ENCODE measurements at regions not wholly inside any gene's neighbourhood (a gene's known extent, or its start where the extent isn't known, plus 50 kb on each side); places are given as distances from the start of the nearest gene placed in this dataset.

DNA sequence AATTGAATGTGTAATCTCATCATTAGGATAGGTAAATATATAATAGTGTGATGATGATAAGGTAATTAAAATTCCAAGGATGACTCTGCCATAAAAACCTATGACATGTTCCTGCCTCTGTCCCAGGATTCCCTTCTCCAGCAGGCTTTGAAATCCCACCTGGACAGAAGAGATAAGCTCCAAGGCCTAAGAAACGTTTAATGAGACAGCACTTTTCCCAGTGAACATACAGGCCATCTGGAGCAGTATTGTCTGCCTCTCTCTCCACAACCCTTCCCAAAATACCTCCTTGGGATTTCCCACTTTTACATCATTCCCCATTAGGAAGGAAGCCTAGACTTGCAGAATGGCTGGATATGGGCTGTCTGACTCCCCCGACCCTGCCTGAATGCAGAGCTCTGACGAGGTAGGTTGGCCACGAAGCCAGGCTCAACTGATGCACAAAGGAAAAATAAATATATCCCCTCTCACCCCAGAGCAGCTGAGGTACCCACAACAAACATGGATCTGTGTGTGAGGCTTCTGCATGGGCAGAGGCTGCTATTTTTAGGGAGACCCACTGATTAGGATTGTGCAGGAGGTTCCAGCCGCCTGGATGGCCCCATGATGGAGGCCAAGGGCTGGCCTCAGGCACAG lies 71.0 kb downstream of the TMPRSS5 start:
- peaks cover 18% of the 10 kb centered on the region for H3K4me1 ChIP-seq (ENCODE audit: insufficient read depth)
- 52 to 55% methylated on average over 5 of the region's 5 CpGs for WGBS, 2 experiments (ENCODE audit: low coverage in 1 of 2, low lambda C conversion rate in 2 of 2, missing lambda C conversion rate in 2 of 2)
- in situ Hi-C loops (cut with MboI) = no loop called here

GRCh38 chr11:113632981-113633380 lies 73.1 kb downstream of the TMPRSS5 start:
- 10 to 18% methylated on average over 2 of the region's 2 CpGs for WGBS, 2 experiments (ENCODE audit: low coverage in 1 of 2, low lambda C conversion rate in 2 of 2, missing lambda C conversion rate in 2 of 2)
- Histone ChIP-seq H3K27ac (peak overlapping the region; percentile 55), H2AFZ (no peak overlapping the region)

More for the DNA sequence above, 71.0 kb downstream of the TMPRSS5 start:
- H3K4me3 ChIP-seq = no peak overlapping the region
- no peaks in the 10 kb centered on the region for H3K9me2 ChIP-seq (ENCODE audit: insufficient read depth)
- H3K9ac ChIP-seq = no peak overlapping the region
- no peak for DNase-seq
- H3K27me3 ChIP-seq (replicated peaks; ENCODE audit: insufficient read depth) = 0 out of 2 replicates have a peak, but pooled peaks cover 3% of the 10 kb centered on the region
- H3K79me2 ChIP-seq (ENCODE audit: insufficient read depth) = no peaks in the 10 kb centered on the region
- H2AFZ ChIP-seq = no peak overlapping the region
- TF ChIP-seq EZH2 (IDR thresholded peaks at IDR 0.05; ENCODE audit: insufficient read depth, poor library complexity, severe bottlenecking) (no peak), EZH2phosphoT487 (IDR thresholded peaks at IDR 0.05; ENCODE audit: insufficient read depth, low read depth) (no peak)
- H3K36me3 ChIP-seq (ENCODE audit: low read depth) = no peaks in the 10 kb centered on the region
- H3K27ac ChIP-seq = no peak overlapping the region
- no peak overlapping the region for H3K4me2 ChIP-seq (ENCODE audit: unreplicated experiment)
- no peaks in the 10 kb centered on the region for H4K20me1 ChIP-seq (ENCODE audit: insufficient read depth)
- peaks cover 22% of the 10 kb centered on the region for H3F3A ChIP-seq (ENCODE audit: insufficient read depth)
- no peaks in the 10 kb centered on the region for H3K9me3 ChIP-seq (ENCODE audit: low read depth)

GRCh38 chr11:113629562-113629961 lies 76.5 kb downstream of the TMPRSS5 start:
- Histone ChIP-seq H3F3A (ENCODE audit: insufficient read depth) (peaks cover 25% of the 10 kb centered on the region), H3K4me2 (ENCODE audit: unreplicated experiment) (no peak overlapping the region), H3K9me2 (ENCODE audit: insufficient read depth) (no peaks in the 10 kb centered on the region), H3K79me2 (ENCODE audit: insufficient read depth) (no peaks in the 10 kb centered on the region), H2AFZ (no peak overlapping the region), H3K4me3 (no peak overlapping the region), H3K4me1 (ENCODE audit: insufficient read depth) (peaks cover 18% of the 10 kb centered on the region), H3K27me3 (replicated peaks; ENCODE audit: insufficient read depth) (no peaks in the 10 kb centered on the region), H3K9ac (no peak overlapping the region), H3K27ac (no peak overlapping the region), H3K36me3 (ENCODE audit: low read depth) (no peaks in the 10 kb centered on the region), H4K20me1 (ENCODE audit: insufficient read depth) (no peaks in the 10 kb centered on the region), H3K9me3 (ENCODE audit: low read depth) (no peaks in the 10 kb centered on the region)
- in situ Hi-C loops (cut with MboI) = no loop called here
- 88% methylated on average over 8 of the region's 8 CpGs for WGBS, 2 experiments (ENCODE audit: low coverage in 1 of 2, low lambda C conversion rate in 2 of 2, missing lambda C conversion rate in 2 of 2)
- no peak for TF ChIP-seq EZH2 (IDR thresholded peaks at IDR 0.05; ENCODE audit: insufficient read depth, poor library complexity, severe bottlenecking)
- TF ChIP-seq EZH2phosphoT487 (IDR thresholded peaks at IDR 0.05; ENCODE audit: insufficient read depth, low read depth) = no peak
- no peak for DNase-seq

More at GRCh38 chr11:113632981-113633380, 73.1 kb downstream of the TMPRSS5 start:
- Histone ChIP-seq H4K20me1 (ENCODE audit: insufficient read depth) (no peaks in the 10 kb centered on the region), H3K9ac (no peak overlapping the region), H3K4me3 (no peak overlapping the region), H3K9me2 (ENCODE audit: insufficient read depth) (no peaks in the 10 kb centered on the region), H3K4me1 (ENCODE audit: insufficient read depth) (peaks cover 18% of the 10 kb centered on the region), H3K27me3 (replicated peaks; ENCODE audit: insufficient read depth) (no peaks in the 10 kb centered on the region), H3F3A (ENCODE audit: insufficient read depth) (peaks cover 22% of the 10 kb centered on the region), H3K4me2 (ENCODE audit: unreplicated experiment) (peak overlapping the region; percentile 18), H3K36me3 (ENCODE audit: low read depth) (no peaks in the 10 kb centered on the region), H3K79me2 (ENCODE audit: insufficient read depth) (no peaks in the 10 kb centered on the region), H3K9me3 (ENCODE audit: low read depth) (no peaks in the 10 kb centered on the region)
- in situ Hi-C loops (cut with MboI) = no loop called here
- DNase-seq = peak; percentile 90
- TF ChIP-seq EZH2 (IDR thresholded peaks at IDR 0.05; ENCODE audit: insufficient read depth, poor library complexity, severe bottlenecking) (no peak), EZH2phosphoT487 (IDR thresholded peaks at IDR 0.05; ENCODE audit: insufficient read depth, low read depth) (no peak)

DNA sequence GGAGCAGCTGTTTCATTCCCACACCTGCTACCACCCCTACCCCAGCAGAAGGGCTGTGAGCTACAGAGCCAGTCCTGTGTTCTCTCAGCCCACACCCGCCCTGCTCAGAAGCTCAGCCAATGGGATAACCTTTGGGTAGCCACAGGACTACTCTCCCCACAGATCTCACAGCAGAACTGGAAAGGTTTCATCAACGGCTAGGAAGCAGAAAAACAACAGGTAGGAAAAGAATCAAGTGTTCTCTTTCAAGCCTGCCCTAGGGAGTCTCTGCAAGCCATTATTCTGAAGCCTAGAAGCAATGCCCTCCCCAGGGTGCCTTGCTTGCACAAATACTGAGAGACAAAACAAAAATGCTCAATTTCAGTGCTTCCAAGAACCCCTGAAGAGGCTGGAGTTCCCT lies 77.2 kb downstream of the TMPRSS5 start:
- Histone ChIP-seq H3K9ac (no peak overlapping the region), H3K4me3 (no peak overlapping the region), H3K9me3 (ENCODE audit: low read depth) (no peaks in the 10 kb centered on the region), H3F3A (ENCODE audit: insufficient read depth) (peaks cover 25% of the 10 kb centered on the region), H3K4me1 (ENCODE audit: insufficient read depth) (peaks cover 18% of the 10 kb centered on the region), H4K20me1 (ENCODE audit: insufficient read depth) (no peaks in the 10 kb centered on the region), H2AFZ (no peak overlapping the region), H3K9me2 (ENCODE audit: insufficient read depth) (no peaks in the 10 kb centered on the region), H3K27ac (no peak overlapping the region), H3K4me2 (ENCODE audit: unreplicated experiment) (no peak overlapping the region), H3K36me3 (ENCODE audit: low read depth) (no peaks in the 10 kb centered on the region), H3K27me3 (replicated peaks; ENCODE audit: insufficient read depth) (no peaks in the 10 kb centered on the region), H3K79me2 (ENCODE audit: insufficient read depth) (no peaks in the 10 kb centered on the region)
- in situ Hi-C loops (cut with MboI) = no loop called here
- TF ChIP-seq EZH2phosphoT487 (IDR thresholded peaks at IDR 0.05; ENCODE audit: insufficient read depth, low read depth) (no peak), EZH2 (IDR thresholded peaks at IDR 0.05; ENCODE audit: insufficient read depth, poor library complexity, severe bottlenecking) (no peak)
- DNase-seq = no peak
- 71 to 74% methylated on average over 2 of the region's 2 CpGs for WGBS, 2 experiments (ENCODE audit: low coverage in 1 of 2, low lambda C conversion rate in 2 of 2, missing lambda C conversion rate in 2 of 2)

All from GM23248 (cell line).